GM18505 (cell line): ENCODE measurements at regions not wholly inside any gene's neighbourhood (a gene's known extent, or its start where the extent isn't known, plus 50 kb on each side); places are given as distances from the start of the nearest gene placed in this dataset.

Source experiments
- ATAC-seq: cut with Tn5 transposase; IDR thresholded peaks from one replicate; pipeline ENCODE4 v1.9.1; 2021; ENCODE audit not compliant: unreplicated experiment
- POLR2A ChIP-seq: IDR thresholded peaks from 4 replicates; pipeline ENCODE4 v1.6.1; 2011; ENCODE audit warnings: borderline replicate concordance; ENCODE audit not compliant: insufficient read depth, insufficient read length; ENCODE audit errors: extremely low read depth

DNA sequence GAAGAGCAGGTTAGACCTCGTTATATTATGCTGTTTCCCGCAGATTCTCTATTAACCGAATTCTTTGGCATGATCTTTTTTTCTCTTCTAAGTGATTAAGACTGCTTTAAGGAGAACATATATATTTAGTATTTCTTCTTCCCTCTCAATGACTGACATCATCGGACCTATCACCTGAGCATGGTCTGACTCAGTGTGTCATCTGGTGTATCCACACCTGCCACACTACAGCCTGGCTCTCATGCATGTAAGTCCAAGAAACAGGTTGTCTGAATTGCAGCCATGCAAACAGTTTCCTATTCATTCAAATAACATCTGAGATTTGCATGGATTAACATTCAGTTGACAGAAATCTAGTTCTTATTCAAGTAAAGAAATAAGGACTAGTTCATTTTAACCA, 55.1 kb upstream of the CWC22 start:
- no peak for ATAC-seq
- no peak for TF ChIP-seq POLR2A

DNA sequence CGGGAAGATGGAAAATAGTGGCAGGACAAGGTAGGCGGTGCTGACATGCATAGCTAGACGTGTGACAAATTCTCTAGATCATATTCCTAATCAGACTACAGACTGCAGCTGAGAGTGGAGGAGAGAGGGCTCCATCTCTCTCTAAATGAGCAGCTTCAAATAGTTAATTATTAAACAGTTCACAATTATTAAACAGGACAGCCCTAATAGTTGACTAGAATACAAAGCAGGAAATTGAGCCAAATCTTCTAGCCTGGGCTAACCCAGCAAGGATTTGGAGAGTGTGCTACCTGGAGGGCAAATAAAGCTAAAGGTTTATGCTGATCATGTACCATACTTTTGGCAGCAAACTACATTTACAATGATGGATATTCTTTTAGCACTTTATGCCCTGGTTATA, 54.4 kb upstream of the CWC22 start:
- no peak for ATAC-seq
- no peak for TF ChIP-seq POLR2A

DNA sequence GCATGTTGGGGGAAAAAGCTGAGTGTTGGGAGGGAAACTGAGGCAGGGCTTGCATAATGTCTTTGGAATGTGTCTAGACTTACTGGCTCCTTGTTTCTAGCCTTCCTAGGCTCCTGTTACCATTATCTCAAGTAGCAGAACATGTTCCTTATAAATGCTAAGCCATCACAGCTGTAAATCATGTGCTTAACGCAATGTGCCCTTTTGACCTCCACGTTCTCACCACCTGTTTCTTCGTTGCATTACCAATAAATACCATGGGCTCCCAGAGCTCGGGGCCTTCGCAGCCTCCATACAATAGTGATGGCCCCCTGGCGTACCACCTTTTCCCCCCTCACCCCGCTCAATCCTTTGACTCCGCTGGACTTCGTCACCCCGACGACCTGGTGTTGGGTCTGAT, 54.0 kb upstream of the CWC22 start:
- no peak for TF ChIP-seq POLR2A
- no peak for ATAC-seq

DNA sequence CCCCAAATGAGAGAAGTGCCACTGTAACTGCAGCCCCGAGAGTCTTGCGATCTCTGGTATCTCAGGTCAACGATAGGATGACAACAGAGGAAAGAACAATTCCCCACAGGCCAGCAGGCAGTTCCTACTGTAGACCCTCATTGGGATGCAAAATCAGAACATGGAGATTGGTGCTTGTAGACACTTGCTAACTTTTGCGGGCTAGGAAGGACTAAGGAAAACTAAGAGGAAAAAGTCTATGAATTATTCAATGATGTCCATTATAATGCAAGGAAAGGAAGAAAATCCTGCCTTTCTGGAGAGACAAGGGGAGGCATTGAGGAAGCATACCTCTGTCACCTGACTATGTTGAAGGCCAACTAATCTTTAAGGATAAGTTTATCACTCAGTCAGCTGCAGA, 51.9 kb upstream of the CWC22 start:
- no peak for ATAC-seq
- no peak for TF ChIP-seq POLR2A

DNA sequence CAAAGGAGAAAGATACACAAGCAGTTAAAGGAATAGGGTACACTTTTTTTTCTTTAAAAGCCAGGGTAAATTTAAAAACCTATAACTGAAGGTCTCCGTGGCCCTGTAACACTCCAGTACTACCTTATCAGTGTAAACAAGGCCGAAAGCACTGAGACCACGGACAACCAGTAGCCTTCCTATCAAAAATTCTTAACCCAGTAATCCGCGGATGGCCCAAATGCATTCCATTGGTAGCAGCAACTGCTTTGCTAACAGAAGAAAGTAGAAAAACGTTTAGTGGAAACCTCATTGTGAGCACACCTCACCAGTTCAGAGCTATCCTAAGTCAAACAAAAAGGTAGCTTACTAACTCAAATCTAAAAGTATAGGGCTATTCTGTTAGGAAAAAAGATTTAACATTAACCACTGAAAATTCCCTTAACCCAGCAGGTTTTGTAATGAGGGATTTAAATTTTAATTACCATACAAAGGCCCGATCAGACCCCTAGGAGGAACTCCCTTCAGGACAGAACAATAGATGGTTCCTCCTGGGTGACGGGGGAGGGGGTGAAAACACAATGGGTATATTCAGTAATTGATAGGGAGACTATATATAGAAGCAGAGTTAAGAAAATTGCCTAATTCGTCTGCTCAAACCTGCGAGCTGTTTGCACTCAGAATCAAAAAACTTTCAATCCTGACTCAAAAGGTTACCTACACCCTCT, 50.8 kb upstream of the CWC22 start:
- TF ChIP-seq POLR2A, result no peak
- no peak for ATAC-seq
